ENCODE measurements at regions not wholly inside any gene's neighbourhood (a gene's known extent, or its start where the extent isn't known, plus 50 kb on each side); places are given as distances from the start of the nearest gene placed in this dataset.
A peak's percentile ranks its signal among the peaks of the same experiment; 100 is the strongest.
"Not testable (repeated sequence)": the region's sequence is repeated elsewhere in the genome, so short reads cannot be mapped to it uniquely, and the experiment has no call there.

DNA sequence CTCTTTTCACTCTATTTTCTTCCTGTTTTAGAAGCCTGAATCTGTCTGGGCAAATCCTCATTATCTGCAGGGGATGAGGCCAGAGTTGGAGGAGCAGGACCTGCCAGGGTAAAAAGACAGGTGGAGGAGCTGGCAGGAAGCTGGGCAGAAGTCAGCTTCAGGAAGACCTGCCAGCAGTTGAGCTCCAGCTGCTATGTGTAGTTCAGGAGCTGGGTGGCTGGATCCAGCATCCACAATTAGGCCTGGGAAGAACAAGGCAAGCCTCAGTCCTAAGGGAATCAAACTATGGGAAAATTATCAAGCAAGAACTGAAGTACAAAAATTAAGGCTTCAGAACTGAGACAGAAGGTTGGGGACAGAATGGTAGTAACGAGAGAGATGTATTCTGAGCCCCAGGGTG lies 174.0 kb downstream of the MREG start:
- in situ Hi-C loops (cut with MboI; ENCODE audit: low pct_unique_long_range_greater_than_20kb, low sequenced_read_pairs) = no loop called here
- DNase-seq = no peak

DNA sequence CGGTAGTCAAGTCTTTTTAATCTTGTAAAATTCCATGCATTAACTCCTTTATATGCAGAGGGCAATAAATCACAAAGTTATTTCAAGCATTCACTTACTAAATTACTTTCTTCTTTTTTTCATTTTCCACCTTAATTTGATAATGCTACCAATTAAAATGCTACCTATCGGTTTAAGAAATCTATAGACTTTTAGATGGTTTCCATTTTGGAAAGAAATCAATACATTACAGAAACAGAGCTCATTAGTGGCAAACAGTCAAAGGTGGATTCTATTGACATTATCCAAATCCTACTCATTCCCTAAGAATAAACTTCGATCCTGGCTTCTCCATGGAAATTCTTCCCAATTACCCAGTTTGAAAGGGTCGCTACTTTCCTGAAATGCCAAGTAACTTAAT lies 176.5 kb downstream of the MREG start:
- DNase-seq = no peak
- in situ Hi-C loops (cut with MboI; ENCODE audit: low pct_unique_long_range_greater_than_20kb, low sequenced_read_pairs) = no loop called here

DNA sequence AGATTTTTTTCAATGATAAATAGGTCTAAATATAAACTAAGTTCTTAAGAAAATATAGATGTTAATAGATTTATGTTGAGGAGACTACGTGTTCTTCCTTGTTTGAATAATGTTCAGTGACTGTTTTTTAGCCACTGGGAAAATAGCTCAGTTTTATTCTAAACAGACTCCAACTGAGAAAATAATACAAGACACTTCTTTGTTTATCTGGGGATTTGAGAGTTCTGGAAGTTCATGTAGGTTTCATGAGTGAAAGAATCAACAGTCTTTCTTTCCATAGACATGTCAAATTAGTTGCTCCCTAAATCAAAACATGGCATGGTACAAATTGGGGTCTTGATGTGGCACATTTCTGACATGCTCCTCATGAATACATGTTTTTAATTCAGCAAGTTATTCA lies 177.7 kb downstream of the MREG start:
- in situ Hi-C loops (cut with MboI; ENCODE audit: low pct_unique_long_range_greater_than_20kb, low sequenced_read_pairs) = no loop called here
- no peak for DNase-seq

DNA sequence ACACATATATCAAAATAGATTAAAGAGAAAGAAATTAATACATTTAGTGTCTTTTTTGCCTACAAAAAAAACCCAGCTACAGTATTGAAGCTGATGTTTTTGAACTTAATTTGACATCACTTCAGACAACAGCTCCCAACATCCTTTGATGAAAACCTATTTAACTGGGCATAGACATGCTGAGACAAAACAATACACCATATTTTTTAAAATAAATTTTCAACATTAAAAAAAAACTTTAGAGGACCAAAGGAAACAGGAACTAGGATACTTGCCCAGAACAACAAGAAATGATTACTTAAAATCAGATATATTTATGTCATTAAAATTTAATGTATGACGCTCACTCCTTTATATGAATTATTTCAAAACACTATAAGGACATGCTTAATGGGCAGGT lies 178.1 kb downstream of the MREG start:
- no peak for DNase-seq
- in situ Hi-C loops (cut with MboI; ENCODE audit: low pct_unique_long_range_greater_than_20kb, low sequenced_read_pairs) = no loop called here

DNA sequence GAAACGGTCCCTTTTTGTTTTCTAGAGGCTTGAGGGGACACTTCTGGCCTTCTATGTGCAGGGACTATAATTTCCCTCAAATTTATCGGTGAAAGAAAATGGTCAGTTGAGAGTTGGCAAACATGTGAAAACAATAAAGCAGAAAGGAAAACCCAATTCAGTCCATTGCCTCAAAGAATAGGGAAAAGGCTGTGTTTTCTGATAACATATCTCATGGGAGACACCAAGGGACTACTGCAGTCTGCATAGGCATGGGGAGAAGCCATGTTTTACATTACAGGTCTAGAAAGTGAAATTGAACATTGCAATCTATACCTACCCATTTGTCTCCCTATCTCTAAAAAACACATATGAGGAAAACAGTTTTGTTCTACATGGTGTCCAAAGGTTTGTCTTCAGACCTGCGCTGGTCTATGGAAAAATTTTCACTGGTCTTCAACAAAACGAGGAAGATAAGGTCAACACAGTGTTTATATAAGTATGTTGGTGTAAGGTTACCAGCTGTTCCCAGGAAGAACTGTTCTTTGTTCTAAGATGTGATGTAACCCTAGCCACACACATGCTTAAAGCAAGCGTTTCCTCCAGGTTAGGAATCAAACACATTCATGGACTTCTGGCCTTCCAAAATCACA lies 179.7 kb downstream of the MREG start:
- no peak for DNase-seq

DNA sequence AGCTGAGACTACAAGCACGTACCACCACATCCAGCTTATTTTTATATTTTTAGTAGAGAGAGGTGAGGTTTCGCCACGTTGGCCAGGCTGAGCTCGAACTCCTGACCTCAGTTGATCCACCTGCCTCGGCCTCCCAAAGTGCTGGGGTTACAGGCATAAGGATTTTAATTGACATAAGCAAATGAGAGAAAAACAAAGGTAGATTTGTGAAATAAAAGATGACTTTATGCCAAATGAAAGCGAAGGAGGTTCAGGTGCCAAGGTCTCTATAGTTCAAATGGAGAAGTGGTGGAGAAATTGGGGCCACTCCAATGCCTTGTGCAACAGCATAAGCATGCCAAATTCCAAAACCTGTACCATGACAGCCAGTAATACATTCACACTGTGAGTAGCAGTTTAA lies 180.6 kb downstream of the MREG start:
- in situ Hi-C loops (cut with MboI; ENCODE audit: low pct_unique_long_range_greater_than_20kb, low sequenced_read_pairs) = no loop called here
- no peak for DNase-seq

More for the DNA sequence above, 179.7 kb downstream of the MREG start:
- in situ Hi-C loops (cut with MboI; ENCODE audit: low pct_unique_long_range_greater_than_20kb, low sequenced_read_pairs) = no loop called here

DNA sequence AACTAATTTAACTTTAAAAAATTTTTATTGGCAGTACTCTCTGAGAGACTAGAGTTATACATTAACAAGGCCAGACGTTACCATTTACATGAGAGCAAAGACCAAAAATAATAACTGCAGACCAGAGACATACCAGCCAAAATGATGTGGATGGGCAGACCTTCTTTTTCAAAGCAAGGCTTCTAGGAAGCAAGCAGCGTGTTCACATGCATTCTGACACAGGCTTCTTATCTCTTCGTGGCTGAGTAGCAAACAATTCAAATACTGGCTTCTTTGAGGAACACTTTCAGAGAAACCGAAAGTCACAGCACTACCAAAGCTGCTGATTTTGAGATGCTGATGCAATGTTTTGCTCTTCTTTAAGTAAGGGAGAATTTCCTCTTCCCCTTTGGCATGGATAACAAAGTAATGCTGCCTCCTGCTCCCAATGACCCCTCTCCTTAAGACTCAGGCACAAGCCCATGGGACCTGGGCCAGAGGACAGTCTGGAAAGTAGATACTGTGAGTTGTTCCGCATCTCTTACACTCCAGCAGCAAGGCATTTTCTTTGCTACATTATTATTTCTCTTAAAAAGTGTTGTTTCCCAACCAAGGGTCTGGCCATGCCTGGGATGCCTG lies 181.9 kb downstream of the MREG start:
- in situ Hi-C loops (cut with MboI; ENCODE audit: low pct_unique_long_range_greater_than_20kb, low sequenced_read_pairs) = no loop called here
- no peak for DNase-seq

DNA sequence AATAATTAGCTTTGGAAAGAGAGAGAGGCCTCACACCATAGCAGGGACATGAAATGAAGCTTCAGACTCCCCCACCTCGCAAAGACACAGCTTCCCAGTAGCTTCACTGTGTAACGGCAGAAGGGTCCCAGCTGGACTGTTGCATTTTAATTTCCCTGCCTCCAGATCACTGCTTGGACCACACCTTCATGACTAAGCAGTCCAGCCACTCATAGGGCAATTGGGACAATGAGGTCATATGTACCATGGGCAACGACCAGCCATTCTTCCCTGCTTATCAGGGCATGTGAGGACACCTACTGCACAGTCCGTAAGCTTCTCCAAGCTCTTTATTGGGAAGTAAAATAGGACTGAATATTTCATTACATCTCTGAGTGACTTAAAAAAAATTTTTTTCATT lies 183.0 kb downstream of the MREG start:
- no peak for DNase-seq
- in situ Hi-C loops (cut with MboI; ENCODE audit: low pct_unique_long_range_greater_than_20kb, low sequenced_read_pairs) = no loop called here

DNA sequence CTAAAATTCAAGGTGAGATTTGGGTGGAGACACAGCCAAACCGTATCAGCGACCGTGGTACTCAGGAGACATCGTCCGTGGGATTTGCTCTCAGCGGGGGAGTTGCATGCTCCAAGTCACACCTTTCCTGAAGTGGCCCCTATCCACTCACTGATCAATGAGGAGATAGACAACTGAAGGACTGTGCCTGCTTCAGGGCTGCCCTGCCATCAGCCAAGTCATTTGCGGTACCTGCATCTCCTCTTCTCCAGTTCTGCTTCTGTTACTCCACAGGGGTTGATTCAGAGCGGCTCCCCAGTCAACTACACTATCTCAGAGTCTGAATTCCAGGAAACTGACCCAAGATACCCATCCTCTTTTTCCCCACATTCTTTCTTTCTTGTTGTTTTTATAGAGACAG lies 184.1 kb downstream of the MREG start:
- DNase-seq = no peak
- in situ Hi-C loops (cut with MboI; ENCODE audit: low pct_unique_long_range_greater_than_20kb, low sequenced_read_pairs) = no loop called here

DNA sequence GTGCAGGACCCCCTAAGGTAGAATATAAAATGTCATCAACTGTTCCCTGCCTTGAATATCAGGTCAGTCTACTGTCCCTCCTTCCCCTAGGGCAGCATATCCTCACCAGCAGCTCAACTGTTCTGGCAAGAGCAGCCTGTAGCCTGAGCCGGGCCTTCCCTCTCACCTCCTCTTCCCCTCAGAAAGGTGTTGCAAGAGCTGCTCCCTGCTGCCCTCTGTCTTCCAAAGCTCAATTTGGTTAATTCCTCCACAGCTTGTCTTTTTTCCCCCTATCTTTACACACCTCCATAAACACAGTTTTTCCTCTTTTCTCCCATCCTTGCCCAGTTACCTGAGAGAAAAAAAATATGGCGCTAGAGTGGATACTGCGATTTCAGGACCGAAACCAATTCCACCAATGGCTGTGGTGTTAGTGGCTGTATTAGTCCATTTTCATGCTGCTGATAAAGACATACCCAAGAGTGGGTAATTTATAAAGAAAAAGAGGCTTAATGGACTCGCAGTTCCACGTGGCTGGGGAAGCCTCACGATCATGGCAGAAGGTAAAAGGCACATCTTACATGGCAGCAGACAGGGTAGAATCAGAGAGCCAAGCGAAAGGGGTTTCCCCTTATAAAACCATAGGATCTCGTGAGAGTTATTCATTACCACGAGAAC lies 184.7 kb downstream of the MREG start:
- peak; percentile 75 for DNase-seq
- in situ Hi-C loops (cut with MboI; ENCODE audit: low pct_unique_long_range_greater_than_20kb, low sequenced_read_pairs) = no loop called here

DNA sequence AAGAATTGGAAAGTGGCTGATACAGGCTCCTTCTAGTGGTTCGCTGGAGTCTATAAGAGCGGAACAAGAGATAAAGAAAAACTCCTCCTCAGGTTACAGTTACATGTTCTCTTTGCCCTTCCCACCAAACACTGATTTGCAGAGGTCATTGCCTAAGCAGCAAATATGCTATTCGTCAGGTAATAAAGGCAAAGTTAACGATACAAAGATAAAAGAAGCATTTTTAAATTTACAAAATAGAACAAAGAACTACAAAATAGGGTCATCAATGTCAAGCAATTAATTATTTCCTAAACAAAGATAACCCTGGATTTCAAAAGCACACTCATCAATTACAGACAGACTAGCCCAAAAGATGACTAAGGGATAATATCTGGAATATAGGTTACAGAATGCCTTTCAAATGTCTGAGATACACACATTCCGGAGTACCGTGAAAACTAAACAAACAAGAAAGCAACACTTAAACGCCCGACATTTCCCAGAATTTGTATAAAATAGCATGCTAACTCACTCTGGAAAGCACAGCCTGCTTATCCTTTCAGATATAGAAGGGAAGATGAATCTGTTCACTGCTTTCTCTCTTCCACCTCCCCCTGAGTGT lies 186.4 kb downstream of the MREG start:
- in situ Hi-C loops (cut with MboI; ENCODE audit: low pct_unique_long_range_greater_than_20kb, low sequenced_read_pairs) = no loop called here

DNA sequence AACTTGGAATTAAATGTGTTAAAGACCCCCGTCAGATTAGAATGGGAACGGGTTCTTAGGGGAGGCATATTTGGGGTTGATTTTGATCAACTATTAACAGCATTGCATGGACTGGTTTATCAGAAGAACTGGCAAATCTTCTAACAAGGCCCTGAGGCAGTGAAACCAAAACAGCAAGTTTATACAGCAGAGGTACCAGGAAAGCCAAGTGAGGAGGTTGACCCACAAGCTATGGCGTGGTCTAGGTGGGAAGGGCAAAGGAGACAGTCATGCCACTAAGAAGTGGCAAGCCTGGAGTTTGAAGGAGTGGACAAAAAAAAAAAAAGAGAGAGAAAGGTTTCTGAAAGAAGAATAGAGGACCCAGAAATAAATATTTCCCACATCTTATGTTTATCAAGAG lies 187.0 kb downstream of the MREG start:
- in situ Hi-C loops (cut with MboI; ENCODE audit: low pct_unique_long_range_greater_than_20kb, low sequenced_read_pairs) = no loop called here
- no peak for DNase-seq

More for the DNA sequence above, 186.4 kb downstream of the MREG start:
- no peak for DNase-seq

DNA sequence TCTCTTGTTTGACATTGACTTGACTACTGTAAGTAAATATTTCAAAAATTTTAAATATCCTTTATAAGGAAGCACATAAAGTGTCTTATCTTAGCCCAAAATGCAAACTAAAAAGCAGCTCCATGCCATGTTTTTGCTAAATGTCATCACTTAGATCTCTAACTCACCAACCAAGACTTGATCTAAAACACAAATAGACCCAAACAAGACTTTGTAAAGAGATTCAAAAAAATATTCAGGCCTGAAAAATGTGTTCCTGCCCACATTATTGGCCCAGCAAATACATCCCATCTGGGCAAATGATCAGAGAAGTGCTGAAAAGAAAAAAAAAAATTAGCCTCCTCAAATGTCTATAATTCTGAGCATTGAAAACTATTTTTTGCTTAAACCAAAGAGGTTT lies 187.6 kb downstream of the MREG start:
- no peak for DNase-seq
- in situ Hi-C loops (cut with MboI; ENCODE audit: low pct_unique_long_range_greater_than_20kb, low sequenced_read_pairs) = no loop called here

DNA sequence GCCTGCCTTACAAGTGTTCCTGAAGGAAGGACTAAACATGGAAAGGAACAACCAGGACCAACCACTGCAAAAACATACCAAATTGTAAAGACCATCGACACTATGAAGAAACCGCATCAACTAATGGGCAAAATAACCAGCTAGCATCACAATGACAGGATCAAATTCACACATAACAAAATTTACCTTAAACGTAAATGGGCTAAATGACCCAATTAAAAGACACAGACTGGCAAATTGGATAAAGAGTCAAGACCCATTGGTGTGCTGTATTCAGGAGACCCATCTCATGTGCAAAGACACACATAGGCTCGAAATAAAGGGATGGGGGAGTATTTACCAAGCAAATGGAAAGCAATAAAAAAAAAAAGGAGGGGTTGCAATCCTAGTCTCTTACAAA lies 192.1 kb downstream of the MREG start:
- in situ Hi-C loops (cut with MboI; ENCODE audit: low pct_unique_long_range_greater_than_20kb, low sequenced_read_pairs); DNase-seq: not testable (repeated sequence)

DNA sequence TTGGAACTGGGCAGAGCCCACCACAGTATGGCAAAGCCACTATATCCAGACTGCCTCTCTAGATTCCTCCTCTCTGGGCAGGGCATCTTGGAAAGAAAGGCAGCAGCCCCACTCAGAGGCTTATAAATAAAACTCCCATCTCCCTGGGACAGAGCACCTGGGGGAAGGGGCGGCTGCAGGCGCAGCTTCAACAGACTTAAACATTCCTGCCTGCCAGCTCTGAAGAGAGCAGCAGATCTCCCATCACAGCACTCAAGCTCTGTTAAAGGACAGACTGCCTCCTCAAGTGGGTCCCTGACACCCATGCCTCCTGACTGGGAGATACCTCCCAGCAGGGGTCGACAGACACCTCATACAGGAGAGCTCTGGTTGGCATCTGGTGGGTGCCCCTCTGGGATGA lies 193.6 kb downstream of the MREG start:
- DNase-seq; in situ Hi-C loops (cut with MboI; ENCODE audit: low pct_unique_long_range_greater_than_20kb, low sequenced_read_pairs): not testable (repeated sequence)

DNA sequence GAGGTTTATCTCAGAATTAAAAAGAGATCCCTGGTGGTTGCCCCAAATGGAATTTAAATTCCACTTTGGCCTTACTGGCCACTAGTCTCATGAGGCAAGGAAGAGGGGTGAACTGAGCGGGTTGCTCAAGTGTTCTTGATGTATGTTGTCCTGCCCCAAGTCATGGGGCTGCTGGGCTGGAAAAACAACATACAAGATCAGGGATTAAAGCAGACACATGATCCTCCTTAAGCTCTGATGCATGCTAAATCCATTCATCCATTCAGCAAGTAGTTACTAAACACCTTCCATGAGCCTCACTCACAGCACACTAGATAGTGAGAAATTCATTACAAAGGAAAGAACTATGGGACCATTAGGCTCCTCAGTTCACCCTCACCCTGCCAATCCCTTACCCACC lies 196.3 kb downstream of the MREG start:
- no peak for DNase-seq
- in situ Hi-C loops (cut with MboI; ENCODE audit: low pct_unique_long_range_greater_than_20kb, low sequenced_read_pairs) = no loop called here

DNA sequence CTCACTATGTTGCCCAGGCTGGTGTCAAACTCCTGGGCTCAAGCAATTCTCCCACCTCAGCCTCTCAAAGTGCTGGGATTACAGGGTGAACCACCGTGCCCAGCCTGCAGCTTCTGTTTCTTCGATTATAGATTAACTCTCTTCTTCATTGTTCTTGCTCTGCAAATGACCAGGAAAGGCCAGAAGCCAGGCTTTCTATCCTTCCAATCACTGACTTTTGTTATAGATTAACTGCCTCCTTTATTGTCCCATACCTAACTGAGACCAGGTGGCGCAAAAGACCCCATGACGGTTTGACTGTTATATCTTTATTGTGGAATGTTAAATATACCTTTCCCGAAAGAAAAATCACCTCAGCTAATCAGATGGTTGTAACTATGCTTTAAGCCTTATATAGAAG lies 196.9 kb downstream of the MREG start:
- no peak for DNase-seq
- in situ Hi-C loops (cut with MboI; ENCODE audit: low pct_unique_long_range_greater_than_20kb, low sequenced_read_pairs) = no loop called here

DNA sequence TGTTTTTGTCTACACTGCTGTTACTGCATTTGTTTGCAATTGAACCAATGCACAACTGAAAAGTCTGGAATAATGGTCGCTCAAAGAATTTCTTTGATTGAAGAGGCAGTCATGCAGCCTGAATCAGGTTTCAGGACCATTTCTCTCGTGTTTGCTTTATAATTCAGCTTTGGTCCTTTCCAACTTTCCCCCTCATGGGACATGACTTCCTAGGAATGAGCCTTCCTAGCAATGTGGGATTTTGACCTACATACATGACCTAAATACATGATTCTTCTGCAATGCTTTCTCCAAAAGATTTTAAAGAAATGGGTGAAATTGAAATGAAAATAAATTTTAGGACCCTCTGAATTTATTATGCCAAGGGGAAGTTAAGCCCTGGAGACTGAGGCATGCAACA lies 197.4 kb downstream of the MREG start:
- DNase-seq = no peak
- in situ Hi-C loops (cut with MboI; ENCODE audit: low pct_unique_long_range_greater_than_20kb, low sequenced_read_pairs) = no loop called here

DNA sequence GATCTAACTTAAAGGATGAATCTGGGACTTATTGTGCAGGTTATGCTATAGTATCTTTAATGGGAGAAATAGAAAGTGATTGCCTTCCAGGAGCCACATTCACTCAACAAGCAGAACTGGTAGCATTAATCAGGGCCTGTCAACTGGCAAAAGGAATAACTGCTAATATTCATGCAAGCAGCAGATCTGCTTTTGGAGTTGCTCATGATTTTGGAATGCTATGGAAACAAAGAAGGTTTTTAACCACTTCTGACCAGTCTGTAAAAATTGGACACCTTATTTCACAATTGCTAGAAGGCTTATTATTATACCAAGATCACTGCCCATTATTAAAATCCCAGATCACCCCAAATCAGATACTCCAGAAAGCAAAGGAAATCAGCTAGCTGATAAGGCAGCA lies 200.4 kb downstream of the MREG start:
- DNase-seq = no peak
- in situ Hi-C loops (cut with MboI; ENCODE audit: low pct_unique_long_range_greater_than_20kb, low sequenced_read_pairs) = no loop called here
